WTC11 (cell line): ENCODE measurements at regions not wholly inside any gene's neighbourhood (a gene's known extent, or its start where the extent isn't known, plus 50 kb on each side); places are given as distances from the start of the nearest gene placed in this dataset.

Source experiments
- AR ChIP-seq: fragments of 250-450 bp; sonication (Bioruptor Pico); IDR thresholded peaks from 2 replicates; pipeline ENCODE4 v1.9.0; 2021; ENCODE audit warnings: mild to moderate bottlenecking
- CTCF ChIP-seq: fragments of 200-600 bp; IDR thresholded peaks from 2 replicates; pipeline ENCODE4 v1.8.0; 2022; ENCODE audit warnings: antibody characterized with exemption
- E2F4 ChIP-seq: sonication (generic); formaldehyde crosslinking; IDR thresholded peaks from 2 replicates; pipeline ENCODE4 v1.8.1; 2022; ENCODE audit warnings: low read depth, mild to moderate bottlenecking, moderate library complexity, missing genetic modification reagents, borderline replicate concordance
- MAX ChIP-seq: sonication (generic); formaldehyde crosslinking; IDR thresholded peaks from 2 replicates; pipeline ENCODE4 v1.8.0; 2022; ENCODE audit warnings: mild to moderate bottlenecking, missing genetic modification reagents
- NR1H2 ChIP-seq: sonication (generic); formaldehyde crosslinking; IDR thresholded peaks from 2 replicates; pipeline ENCODE4 v1.9.0; 2021; ENCODE audit warnings: mild to moderate bottlenecking, moderate library complexity, missing genetic modification reagents
- USF1 ChIP-seq: sonication (generic); formaldehyde crosslinking; IDR thresholded peaks from 2 replicates; pipeline ENCODE4 v1.8.0; 2022; ENCODE audit warnings: mild to moderate bottlenecking, missing genetic modification reagents
- ZBTB21 ChIP-seq: sonication (generic); formaldehyde crosslinking; IDR thresholded peaks from 2 replicates; pipeline ENCODE4 v1.8.1; 2023; ENCODE audit warnings: mild to moderate bottlenecking, missing genetic modification reagents, borderline replicate concordance
- ZNF121 ChIP-seq: sonication (generic); formaldehyde crosslinking; IDR thresholded peaks from 2 replicates; pipeline ENCODE4 v1.8.0; 2023; ENCODE audit warnings: missing genetic modification reagents
- ZNF317 ChIP-seq: sonication (generic); formaldehyde crosslinking; IDR thresholded peaks from 2 replicates; pipeline ENCODE4 v1.8.1; 2023; ENCODE audit warnings: low read depth, mild to moderate bottlenecking, moderate library complexity, missing genetic modification reagents, borderline replicate concordance

- TF ChIP-seq ZNF121 (CRISPR knock-in tag): no peak
- TF ChIP-seq CTCF: peak; percentile 34; the same call in 1 of the 2 replicates
- no peak for TF ChIP-seq AR (CRISPR knock-in tag)
- no peak for TF ChIP-seq MAX (CRISPR knock-in tag)
- TF ChIP-seq E2F4 (CRISPR knock-in tag): no peak
- TF ChIP-seq NR1H2: no peak
- no peak for TF ChIP-seq USF1 (CRISPR knock-in tag)
- no peak for TF ChIP-seq ZBTB21 (CRISPR knock-in tag)
- no peak for TF ChIP-seq ZNF317
Measured at GRCh38 chr4:138522366-138522765, 280.2 kb upstream of the SLC7A11 start.
